H1 (cell line): ENCODE measurements at regions not wholly inside any gene's neighbourhood (a gene's known extent, or its start where the extent isn't known, plus 50 kb on each side); places are given as distances from the start of the nearest gene placed in this dataset.

Experiments
- CHD1 ChIP-seq: IDR thresholded peaks from 2 replicates; pipeline ENCODE4 v1.6.1; 2012; ENCODE audit warnings: low read depth, low read length, improper control_type of control experiment
- CREB1 ChIP-seq: IDR thresholded peaks from 2 replicates; pipeline ENCODE4 v1.6.1; 2012; ENCODE audit warnings: inconsistent platforms
- JUN ChIP-seq: IDR thresholded peaks from 2 replicates; pipeline ENCODE4 v1.6.1; 2011; ENCODE audit warnings: low read depth, mild to moderate bottlenecking, improper control_type of control experiment, low read length
- SAP30 ChIP-seq: fragments of 300-600 bp; sonication (generic); IDR thresholded peaks from 2 replicates; pipeline ENCODE4 v1.7.1; 2012; ENCODE audit warnings: low read length, moderate library complexity, mild to moderate bottlenecking, inconsistent platforms; ENCODE audit not compliant: insufficient read depth, insufficient replicate concordance
- TAF1 ChIP-seq: IDR thresholded peaks from 2 replicates; pipeline ENCODE4 v1.6.1; 2011; ENCODE audit warnings: mild to moderate bottlenecking, low read depth, low read length
- TF ChIP-seq, protein P1 (sequence below): fragments of 300-600 bp; sonication (generic); IDR thresholded peaks from 2 replicates; pipeline ENCODE4 v1.7.1; 2012; ENCODE audit warnings: low read length, moderate library complexity, mild to moderate bottlenecking, inconsistent platforms; ENCODE audit not compliant: insufficient replicate concordance
- TF ChIP-seq, protein P2 (sequence below): IDR thresholded peaks from 2 replicates; pipeline ENCODE4 v1.6.1; 2012; ENCODE audit warnings: low read length, inconsistent platforms

DNA sequence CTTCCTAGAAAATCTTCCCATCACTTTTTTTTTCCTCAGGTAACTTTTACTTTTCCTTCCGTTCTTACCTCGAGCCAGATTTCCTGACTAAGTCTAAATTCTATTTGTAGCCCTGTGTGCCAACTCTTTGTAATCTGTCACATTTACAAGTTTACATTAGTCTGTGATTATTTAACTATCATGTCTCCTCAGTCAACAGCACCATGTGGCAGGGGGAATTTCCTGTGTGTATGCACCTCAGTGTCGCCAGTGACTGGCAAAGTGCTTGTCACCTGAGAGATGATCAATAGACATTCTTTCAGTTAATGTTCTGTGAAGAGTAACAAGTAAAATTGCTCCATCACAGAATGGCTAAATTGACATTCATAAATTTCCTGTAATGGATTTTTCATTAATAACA, 468.5 kb downstream of the PDGFC start (continued):
- TF ChIP-seq, protein P1, sequence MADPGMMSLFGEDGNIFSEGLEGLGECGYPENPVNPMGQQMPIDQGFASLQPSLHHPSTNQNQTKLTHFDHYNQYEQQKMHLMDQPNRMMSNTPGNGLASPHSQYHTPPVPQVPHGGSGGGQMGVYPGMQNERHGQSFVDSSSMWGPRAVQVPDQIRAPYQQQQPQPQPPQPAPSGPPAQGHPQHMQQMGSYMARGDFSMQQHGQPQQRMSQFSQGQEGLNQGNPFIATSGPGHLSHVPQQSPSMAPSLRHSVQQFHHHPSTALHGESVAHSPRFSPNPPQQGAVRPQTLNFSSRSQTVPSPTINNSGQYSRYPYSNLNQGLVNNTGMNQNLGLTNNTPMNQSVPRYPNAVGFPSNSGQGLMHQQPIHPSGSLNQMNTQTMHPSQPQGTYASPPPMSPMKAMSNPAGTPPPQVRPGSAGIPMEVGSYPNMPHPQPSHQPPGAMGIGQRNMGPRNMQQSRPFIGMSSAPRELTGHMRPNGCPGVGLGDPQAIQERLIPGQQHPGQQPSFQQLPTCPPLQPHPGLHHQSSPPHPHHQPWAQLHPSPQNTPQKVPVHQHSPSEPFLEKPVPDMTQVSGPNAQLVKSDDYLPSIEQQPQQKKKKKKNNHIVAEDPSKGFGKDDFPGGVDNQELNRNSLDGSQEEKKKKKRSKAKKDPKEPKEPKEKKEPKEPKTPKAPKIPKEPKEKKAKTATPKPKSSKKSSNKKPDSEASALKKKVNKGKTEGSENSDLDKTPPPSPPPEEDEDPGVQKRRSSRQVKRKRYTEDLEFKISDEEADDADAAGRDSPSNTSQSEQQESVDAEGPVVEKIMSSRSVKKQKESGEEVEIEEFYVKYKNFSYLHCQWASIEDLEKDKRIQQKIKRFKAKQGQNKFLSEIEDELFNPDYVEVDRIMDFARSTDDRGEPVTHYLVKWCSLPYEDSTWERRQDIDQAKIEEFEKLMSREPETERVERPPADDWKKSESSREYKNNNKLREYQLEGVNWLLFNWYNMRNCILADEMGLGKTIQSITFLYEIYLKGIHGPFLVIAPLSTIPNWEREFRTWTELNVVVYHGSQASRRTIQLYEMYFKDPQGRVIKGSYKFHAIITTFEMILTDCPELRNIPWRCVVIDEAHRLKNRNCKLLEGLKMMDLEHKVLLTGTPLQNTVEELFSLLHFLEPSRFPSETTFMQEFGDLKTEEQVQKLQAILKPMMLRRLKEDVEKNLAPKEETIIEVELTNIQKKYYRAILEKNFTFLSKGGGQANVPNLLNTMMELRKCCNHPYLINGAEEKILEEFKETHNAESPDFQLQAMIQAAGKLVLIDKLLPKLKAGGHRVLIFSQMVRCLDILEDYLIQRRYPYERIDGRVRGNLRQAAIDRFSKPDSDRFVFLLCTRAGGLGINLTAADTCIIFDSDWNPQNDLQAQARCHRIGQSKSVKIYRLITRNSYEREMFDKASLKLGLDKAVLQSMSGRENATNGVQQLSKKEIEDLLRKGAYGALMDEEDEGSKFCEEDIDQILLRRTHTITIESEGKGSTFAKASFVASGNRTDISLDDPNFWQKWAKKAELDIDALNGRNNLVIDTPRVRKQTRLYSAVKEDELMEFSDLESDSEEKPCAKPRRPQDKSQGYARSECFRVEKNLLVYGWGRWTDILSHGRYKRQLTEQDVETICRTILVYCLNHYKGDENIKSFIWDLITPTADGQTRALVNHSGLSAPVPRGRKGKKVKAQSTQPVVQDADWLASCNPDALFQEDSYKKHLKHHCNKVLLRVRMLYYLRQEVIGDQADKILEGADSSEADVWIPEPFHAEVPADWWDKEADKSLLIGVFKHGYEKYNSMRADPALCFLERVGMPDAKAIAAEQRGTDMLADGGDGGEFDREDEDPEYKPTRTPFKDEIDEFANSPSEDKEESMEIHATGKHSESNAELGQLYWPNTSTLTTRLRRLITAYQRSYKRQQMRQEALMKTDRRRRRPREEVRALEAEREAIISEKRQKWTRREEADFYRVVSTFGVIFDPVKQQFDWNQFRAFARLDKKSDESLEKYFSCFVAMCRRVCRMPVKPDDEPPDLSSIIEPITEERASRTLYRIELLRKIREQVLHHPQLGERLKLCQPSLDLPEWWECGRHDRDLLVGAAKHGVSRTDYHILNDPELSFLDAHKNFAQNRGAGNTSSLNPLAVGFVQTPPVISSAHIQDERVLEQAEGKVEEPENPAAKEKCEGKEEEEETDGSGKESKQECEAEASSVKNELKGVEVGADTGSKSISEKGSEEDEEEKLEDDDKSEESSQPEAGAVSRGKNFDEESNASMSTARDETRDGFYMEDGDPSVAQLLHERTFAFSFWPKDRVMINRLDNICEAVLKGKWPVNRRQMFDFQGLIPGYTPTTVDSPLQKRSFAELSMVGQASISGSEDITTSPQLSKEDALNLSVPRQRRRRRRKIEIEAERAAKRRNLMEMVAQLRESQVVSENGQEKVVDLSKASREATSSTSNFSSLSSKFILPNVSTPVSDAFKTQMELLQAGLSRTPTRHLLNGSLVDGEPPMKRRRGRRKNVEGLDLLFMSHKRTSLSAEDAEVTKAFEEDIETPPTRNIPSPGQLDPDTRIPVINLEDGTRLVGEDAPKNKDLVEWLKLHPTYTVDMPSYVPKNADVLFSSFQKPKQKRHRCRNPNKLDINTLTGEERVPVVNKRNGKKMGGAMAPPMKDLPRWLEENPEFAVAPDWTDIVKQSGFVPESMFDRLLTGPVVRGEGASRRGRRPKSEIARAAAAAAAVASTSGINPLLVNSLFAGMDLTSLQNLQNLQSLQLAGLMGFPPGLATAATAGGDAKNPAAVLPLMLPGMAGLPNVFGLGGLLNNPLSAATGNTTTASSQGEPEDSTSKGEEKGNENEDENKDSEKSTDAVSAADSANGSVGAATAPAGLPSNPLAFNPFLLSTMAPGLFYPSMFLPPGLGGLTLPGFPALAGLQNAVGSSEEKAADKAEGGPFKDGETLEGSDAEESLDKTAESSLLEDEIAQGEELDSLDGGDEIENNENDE, result no peak
- no peak for TF ChIP-seq SAP30
- TF ChIP-seq JUN, result no peak
- no peak for TF ChIP-seq CHD1
- no peak for TF ChIP-seq TAF1
- no peak for TF ChIP-seq CREB1
- TF ChIP-seq, protein P2, sequence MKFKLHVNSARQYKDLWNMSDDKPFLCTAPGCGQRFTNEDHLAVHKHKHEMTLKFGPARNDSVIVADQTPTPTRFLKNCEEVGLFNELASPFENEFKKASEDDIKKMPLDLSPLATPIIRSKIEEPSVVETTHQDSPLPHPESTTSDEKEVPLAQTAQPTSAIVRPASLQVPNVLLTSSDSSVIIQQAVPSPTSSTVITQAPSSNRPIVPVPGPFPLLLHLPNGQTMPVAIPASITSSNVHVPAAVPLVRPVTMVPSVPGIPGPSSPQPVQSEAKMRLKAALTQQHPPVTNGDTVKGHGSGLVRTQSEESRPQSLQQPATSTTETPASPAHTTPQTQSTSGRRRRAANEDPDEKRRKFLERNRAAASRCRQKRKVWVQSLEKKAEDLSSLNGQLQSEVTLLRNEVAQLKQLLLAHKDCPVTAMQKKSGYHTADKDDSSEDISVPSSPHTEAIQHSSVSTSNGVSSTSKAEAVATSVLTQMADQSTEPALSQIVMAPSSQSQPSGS, result no peak
